ENCODE measurements at regions not wholly inside any gene's neighbourhood (a gene's known extent, or its start where the extent isn't known, plus 50 kb on each side); places are given as distances from the start of the nearest gene placed in this dataset.

GRCh38 chr2:11054783-11055678, 100.2 kb upstream of the SLC66A3 start:
- TF ChIP-seq, protein P1, sequence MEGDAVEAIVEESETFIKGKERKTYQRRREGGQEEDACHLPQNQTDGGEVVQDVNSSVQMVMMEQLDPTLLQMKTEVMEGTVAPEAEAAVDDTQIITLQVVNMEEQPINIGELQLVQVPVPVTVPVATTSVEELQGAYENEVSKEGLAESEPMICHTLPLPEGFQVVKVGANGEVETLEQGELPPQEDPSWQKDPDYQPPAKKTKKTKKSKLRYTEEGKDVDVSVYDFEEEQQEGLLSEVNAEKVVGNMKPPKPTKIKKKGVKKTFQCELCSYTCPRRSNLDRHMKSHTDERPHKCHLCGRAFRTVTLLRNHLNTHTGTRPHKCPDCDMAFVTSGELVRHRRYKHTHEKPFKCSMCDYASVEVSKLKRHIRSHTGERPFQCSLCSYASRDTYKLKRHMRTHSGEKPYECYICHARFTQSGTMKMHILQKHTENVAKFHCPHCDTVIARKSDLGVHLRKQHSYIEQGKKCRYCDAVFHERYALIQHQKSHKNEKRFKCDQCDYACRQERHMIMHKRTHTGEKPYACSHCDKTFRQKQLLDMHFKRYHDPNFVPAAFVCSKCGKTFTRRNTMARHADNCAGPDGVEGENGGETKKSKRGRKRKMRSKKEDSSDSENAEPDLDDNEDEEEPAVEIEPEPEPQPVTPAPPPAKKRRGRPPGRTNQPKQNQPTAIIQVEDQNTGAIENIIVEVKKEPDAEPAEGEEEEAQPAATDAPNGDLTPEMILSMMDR (IDR thresholded peaks at IDR 0.05): no peak
- no peak for TF ChIP-seq EP300 (IDR thresholded peaks at IDR 0.05)
- TF ChIP-seq POLR2A (IDR thresholded peaks at IDR 0.05): no peak

Measured in gastroesophageal sphincter (tissue), 3 donors.